Gastrocnemius medialis (tissue), 4 donors: ENCODE measurements at regions not wholly inside any gene's neighbourhood (a gene's known extent, or its start where the extent isn't known, plus 50 kb on each side); places are given as distances from the start of the nearest gene placed in this dataset.

ENCODE experiments used
- POLR2A ChIP-seq, 2 donors: fragments of 450-650 bp; IDR thresholded peaks; one replicate each; pipeline ENCODE4 v1.6.1; 2017; ENCODE audit warnings: antibody characterized with exemption in 2 of 2, mild to moderate bottlenecking in 2 of 2, moderate library complexity in 2 of 2
- TF ChIP-seq, protein P1 (sequence below), 5 experiments: fragments of 450-650 bp in 3 of 5; fragments of 200-600 bp in 2 of 5; sonication (generic) in 2 of 5; IDR thresholded peaks in 4 of 5; conservative IDR thresholded peaks in 1 of 5; 1 replicate in 4 of 5; 2 replicates in 1 of 5; pipeline ENCODE4 v1.5.1; 2016 to 2019; ENCODE audit warnings: antibody characterized with exemption in 5 of 5, mild to moderate bottlenecking in 3 of 5, moderate library complexity in 3 of 5

- TF ChIP-seq, protein P1, sequence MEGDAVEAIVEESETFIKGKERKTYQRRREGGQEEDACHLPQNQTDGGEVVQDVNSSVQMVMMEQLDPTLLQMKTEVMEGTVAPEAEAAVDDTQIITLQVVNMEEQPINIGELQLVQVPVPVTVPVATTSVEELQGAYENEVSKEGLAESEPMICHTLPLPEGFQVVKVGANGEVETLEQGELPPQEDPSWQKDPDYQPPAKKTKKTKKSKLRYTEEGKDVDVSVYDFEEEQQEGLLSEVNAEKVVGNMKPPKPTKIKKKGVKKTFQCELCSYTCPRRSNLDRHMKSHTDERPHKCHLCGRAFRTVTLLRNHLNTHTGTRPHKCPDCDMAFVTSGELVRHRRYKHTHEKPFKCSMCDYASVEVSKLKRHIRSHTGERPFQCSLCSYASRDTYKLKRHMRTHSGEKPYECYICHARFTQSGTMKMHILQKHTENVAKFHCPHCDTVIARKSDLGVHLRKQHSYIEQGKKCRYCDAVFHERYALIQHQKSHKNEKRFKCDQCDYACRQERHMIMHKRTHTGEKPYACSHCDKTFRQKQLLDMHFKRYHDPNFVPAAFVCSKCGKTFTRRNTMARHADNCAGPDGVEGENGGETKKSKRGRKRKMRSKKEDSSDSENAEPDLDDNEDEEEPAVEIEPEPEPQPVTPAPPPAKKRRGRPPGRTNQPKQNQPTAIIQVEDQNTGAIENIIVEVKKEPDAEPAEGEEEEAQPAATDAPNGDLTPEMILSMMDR (IDR thresholded peaks at IDR 0.05 in 4 of 5, conservative IDR thresholded peaks at IDR 0.05 in 1 of 5), result no peak
- no peak for TF ChIP-seq POLR2A (IDR thresholded peaks at IDR 0.05)
Measured at GRCh38 chr13:81874681-81875661, 1534.0 kb upstream of the SPRY2 start.
